NCI-H2196 treated with DMSO at 0.1 percent for 48 hours (cell line): ENCODE measurements at regions not wholly inside any gene's neighbourhood (a gene's known extent, or its start where the extent isn't known, plus 50 kb on each side); places are given as distances from the start of the nearest gene placed in this dataset.
"Not testable (repeated sequence)": the region's sequence is repeated elsewhere in the genome, so short reads cannot be mapped to it uniquely, and the experiment has no call there.

Source experiments
- DNase-seq: peaks from one replicate; lab custom pipeline; 2025; ENCODE audit not compliant: unreplicated experiment; lab: John Stamatoyannopoulos, UW

DNA sequence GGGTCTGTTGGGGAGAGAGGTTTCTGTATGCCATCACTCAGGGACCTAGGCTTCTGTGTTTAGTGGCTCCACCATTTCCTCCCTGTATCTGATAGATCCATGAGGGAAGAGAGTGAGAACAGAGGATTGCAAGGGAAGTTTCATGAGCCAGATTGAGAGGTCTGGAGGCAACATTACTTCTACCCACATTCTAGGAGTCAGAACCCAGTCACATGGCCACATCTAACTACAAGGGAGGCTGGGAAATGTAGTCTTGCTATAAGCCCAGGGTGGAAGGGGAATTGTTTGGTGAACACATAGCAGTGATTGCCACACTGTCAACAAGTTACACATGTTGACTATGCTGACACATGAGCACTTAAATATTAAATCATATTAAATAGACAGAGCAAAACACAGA is 834.8 kb downstream of the C12orf50 start:
- not testable (repeated sequence) for DNase-seq

DNA sequence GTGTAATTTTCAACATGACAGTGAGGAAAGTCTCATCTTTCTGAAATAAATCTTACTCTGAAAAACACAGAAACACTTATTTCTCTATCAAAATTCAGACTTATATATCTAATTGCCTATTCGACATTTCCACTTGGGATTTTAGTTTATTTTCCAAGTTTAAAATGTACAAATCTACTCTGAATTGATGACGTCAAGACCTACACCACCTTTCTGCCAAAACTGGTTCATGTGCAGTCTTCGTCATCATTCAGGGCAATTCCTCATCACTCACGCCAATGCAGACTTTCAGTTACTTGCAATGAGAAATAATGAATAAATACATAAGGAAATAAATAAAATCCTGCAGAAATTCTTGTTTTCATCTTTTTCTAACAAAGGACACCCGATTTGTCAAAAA is 843.8 kb downstream of the C12orf50 start:
- no peak for DNase-seq

DNA sequence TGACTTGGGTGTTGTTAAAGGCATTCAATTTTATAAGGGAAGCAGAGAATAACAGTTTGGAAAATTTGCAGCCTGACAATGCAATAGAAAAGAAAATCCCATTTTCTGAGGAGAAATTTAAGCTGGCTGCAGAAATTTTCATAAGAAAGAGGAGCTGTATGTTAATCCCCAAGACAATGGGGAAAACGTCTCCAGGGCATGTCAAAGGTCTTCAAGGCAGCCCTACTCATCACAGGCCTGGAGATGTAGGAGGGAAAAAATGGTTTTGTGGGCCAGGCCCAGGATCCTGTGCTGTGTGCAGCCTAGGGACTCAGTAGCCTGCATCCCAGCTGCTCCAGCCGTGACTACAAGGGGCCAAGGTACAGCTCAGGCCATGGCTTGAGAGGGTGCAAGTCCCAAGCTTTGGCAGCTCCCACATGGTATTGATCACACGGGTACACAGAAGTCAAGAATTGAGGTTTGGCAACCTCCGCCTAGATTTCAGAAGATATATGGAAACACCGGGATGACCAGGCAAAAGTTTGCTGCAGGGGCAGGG is 846.4 kb downstream of the C12orf50 start:
- no peak for DNase-seq

GRCh38 chr12:87171356-87171755 is 857.8 kb downstream of the C12orf50 start:
- DNase-seq, result no peak

GRCh38 chr12:87169010-87169409 is 860.2 kb downstream of the C12orf50 start:
- DNase-seq, result no peak

DNA sequence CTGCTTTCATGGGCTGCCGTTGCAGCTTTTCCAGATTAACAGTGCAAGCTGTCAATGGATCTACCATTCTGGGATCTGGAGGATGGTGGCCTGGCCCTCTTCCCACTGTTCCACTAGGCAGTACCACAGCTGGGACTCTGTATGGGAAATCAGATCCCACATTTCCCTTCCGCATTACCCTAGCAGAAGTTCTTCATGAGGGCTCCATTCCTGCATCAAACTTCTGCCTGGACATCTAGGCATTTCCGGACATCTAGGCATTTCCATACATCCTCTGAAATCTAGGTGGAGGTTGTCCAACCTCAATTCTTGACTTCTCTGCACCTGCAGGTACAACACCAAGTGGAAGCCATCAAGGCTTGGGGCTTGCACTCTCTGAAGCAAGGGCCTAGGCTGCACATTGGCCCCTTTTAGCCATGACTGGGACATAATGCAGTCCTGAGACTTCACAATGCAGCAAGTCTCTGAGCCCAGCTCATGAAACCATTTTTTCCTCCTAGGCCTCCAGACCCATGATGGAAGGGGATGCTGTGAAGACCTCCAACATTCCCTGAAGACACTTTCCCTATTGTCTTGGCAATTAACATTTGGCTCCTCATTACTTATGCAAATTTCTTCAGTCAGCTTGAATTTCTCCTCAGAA is 863.3 kb downstream of the C12orf50 start:
- DNase-seq, result no peak

DNA sequence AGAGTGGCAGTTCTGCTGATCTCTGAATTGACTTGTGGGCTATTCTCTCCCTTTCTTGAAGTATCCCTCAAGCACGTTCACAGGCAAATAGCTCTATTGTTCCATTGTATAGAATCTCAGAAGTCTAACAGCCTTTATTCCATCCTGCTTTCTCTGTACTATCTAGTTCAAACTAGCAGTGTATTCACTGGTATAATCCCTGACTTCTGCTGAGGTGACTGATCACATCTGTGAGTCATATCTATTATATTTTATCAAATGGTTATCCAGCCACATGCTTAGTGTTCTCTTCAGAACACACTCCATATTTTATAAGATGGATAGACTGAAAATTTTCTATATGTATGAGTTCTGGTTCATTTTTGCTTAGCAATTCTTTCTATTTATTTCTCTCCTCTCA is 866.1 kb downstream of the C12orf50 start:
- no peak for DNase-seq

GRCh38 chr12:87160848-87161601 is 868.2 kb downstream of the C12orf50 start:
- no peak for DNase-seq

- no peak for DNase-seq
Observed at GRCh38 chr12:87157791-87158190, 871.4 kb downstream of the C12orf50 start.

DNA sequence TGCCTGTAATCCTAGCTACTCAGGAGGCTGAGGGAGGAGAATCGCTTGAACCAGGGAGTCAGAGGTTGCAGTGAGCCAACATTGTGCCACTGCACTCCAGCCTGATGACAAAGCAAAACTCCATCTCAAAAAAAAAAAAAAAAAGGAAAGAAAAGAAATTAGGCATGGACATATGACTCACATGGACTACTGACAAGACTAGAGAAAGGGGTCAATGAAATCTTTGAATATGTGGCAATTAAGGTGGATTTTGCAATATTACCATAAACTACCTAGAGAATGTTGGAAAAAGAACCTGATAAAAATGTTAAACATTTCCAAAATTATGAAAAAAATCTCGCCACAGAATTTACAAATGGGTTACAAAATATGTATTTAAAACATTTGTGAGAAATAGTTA is 873.6 kb downstream of the C12orf50 start:
- no peak for DNase-seq

DNA sequence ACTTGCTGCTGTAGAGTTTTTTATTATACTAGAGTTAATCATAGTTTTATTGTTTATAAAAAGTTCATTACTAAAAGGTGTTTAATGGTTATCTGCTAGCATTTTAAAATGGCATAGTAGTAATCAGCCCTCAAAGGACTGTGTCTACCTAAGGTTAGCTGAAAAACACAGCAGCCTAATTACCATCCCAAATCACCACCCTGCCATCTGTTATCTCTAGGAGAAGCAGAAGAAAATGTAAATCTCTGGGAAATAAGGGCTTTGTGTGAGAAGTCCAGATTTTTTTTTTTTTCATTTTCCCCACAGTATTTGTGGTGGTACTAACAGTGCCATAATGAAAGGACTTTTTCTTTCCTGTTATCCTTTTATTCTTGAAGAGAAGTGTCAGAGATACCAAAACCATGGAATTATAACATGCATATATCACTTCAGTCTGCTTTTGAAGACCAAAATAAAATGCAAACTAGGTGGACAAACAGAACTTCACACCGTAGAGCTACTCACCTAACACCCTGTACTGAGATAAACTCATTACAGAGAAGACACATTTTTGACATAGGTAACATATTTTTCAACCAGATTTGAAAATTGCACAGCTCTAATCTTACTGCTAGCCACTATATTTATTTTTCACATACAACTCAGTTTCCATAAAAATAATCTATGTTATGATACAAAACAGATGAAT is 876.2 kb downstream of the C12orf50 start:
- no peak for DNase-seq

DNA sequence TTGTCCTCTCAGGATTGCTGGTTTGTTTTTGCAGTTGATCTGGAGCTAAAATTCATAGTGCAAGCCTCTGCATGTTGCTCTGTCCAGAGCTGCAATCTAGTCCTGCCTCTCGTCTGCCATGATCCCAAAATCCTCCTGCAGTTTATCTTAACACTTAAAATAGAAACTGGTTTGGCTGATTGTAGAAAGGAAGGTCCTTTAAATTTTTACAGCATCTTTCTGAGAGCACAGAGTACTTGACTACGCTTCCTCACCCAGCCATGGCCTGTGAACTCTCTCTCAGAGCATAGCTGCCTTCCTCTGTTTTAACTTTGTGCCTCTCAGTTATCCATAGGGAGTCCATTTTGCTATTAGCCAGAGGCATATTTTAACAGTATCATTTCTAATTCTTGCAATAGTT is 877.1 kb downstream of the C12orf50 start:
- DNase-seq, result no peak

DNA sequence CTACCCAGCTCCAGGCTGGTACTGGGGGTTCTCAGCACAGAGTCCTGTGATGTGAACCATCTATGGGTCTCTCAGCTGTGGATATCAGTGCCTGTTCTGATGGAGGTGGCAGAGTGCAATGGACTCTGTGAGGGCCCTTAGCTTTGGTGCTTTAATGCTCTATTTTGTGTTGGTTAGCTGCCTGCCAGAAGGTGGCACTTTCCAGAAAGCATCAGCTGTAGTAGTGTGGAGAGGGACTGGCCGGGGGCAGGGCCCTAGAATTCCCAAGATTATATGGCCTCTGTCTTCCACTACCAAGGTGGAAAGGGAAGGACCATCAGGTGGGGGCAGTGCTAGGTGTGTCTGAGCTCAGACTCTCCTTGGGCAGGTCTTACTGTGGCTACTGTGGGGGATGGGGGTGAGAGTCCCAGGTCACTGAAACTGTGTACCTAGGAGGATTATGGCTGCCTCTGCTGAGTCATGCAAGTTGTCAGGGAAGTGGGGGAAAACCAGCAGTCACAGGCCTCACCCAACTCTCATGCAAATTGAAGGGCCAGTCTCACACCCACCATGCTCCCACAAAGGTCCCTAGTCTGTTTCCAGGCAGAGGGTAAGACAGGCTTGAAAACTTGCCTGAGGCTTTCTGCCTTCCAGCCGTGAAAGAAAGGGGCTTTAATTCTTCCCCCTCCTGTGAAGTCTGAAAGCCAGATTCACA is 878.1 kb downstream of the C12orf50 start:
- no peak for DNase-seq

DNA sequence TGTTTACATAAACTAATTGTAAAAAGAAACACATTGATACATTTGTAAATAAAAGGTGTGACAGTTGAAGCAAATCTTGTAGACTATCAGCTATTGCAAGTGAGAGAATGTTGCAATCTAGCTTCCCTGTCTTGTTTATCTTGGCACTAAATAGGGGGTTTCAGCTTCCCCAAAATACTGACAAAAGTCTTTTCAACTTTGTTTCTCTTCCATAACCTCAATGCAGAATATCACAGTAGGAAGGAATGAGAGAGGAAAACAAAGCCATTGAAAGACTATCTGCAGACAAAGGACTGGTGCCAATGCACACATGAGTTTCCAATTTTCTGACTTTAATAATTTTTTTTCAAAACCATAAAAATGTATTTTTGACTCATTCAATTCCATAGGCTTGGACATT is 886.2 kb upstream of the MGAT4C start:
- DNase-seq, result no peak

GRCh38 chr12:87141091-87141490 is 884.9 kb upstream of the MGAT4C start:
- DNase-seq, result no peak

DNA sequence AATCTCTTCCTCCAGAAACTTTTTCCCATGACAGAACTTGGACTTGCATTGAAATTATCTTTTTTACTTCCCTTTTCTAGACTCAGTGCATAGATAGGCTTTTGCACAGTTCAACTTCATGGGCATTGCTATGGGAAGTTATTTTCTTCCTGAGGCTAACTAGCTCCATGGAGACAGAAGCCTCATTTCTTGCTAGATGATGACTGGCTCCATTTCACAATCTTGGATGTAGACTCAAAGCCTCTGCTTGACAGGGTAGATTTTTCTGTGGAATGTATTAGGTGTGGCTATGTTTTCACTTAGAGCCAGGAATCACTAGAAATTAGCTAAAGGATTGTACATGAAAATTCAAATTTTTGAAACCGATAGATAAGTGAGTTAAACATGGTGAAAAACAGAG is 884.1 kb upstream of the MGAT4C start:
- no peak for DNase-seq

DNA sequence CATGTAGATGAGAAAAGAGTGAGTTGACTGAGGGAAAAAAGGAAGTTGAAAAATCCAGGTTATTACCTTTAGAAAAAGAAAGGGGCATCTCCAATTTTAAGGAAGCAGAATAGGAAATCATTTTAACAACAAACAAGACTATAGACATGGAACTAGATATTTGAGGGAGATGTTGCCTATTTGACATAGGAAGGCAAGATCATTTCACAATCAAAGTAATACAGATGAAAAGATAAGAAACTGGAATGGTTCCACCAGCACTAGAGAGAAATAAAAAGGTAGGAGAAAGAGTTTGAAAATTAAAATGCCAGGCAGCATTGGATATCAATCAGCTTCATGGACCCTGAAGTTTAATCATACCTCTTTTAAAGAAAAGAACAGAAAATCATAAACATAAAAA is 881.0 kb upstream of the MGAT4C start:
- no peak for DNase-seq

GRCh38 chr12:87136330-87136976 is 880.3 kb upstream of the MGAT4C start:
- DNase-seq, result no peak

GRCh38 chr12:87127272-87127671 is 871.1 kb upstream of the MGAT4C start:
- no peak for DNase-seq

- DNase-seq, result no peak
Observed at GRCh38 chr12:87121896-87122295, 865.7 kb upstream of the MGAT4C start.

DNA sequence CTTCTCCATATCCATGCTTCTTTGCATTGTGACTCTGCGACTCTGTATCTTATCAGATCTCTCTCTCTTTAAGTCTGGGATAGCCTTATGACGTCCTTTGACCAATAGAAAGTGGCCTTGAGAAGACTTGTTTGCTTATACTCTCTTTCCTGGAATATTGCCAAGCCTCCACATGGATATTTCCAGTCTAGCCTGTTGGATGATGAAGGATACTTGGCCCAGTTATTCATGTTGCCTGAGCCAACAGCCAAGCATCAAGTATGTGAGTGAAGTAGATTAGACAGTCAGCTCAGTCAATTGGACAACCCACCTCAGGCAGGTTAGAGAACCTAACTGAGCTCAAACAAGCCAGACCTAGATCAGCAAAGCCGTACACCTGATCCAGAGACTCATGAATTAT is 864.2 kb upstream of the MGAT4C start:
- no peak for DNase-seq
